Hepatocyte (in vitro differentiated cells): ENCODE measurements at regions not wholly inside any gene's neighbourhood (a gene's known extent, or its start where the extent isn't known, plus 50 kb on each side); places are given as distances from the start of the nearest gene placed in this dataset.

Experiments
- DNase-seq: peaks from one replicate; pipeline ENCODE4 v3.0.0-alpha.2; 2016; ENCODE audit warnings: low spot score
- H2AFZ ChIP-seq: fragments of 200-600 bp; sonication (generic); 2 replicates; pipeline ENCODE4 v1.6.0; 2016; ENCODE audit warnings: antibody characterized with exemption, mild to moderate bottlenecking
- H3K27ac ChIP-seq: fragments of 200-600 bp; sonication (generic); 2 replicates; pipeline ENCODE4 v1.5.1; 2016; ENCODE audit warnings: mild to moderate bottlenecking
- H3K27me3 ChIP-seq: fragments of 200-600 bp; sonication (generic); 2 replicates; pipeline ENCODE4 v1.6.1; 2016
- H3K36me3 ChIP-seq: fragments of 200-600 bp; sonication (generic); replicated peaks from 2 replicates; pipeline ENCODE4 v1.5.1; 2016; ENCODE audit warnings: low read depth; ENCODE audit not compliant: insufficient read depth
- H3K4me1 ChIP-seq: fragments of 200-600 bp; sonication (generic); 2 replicates; pipeline ENCODE4 v1.5.1; 2016; ENCODE audit warnings: mild to moderate bottlenecking, moderate library complexity; ENCODE audit not compliant: insufficient read depth
- H3K4me2 ChIP-seq: fragments of 200-600 bp; sonication (generic); 2 replicates; pipeline ENCODE4 v1.6.0; 2016
- H3K4me3 ChIP-seq: fragments of 200-600 bp; sonication (generic); 2 replicates; pipeline ENCODE4 v1.5.1; 2016; ENCODE audit warnings: mild to moderate bottlenecking
- H3K79me2 ChIP-seq: fragments of 200-600 bp; sonication (generic); 2 replicates; pipeline ENCODE4 v1.6.0; 2017; ENCODE audit warnings: mild to moderate bottlenecking
- H3K9me2 ChIP-seq: fragments of 200-600 bp; sonication (generic); replicated peaks from 2 replicates; pipeline ENCODE4 v1.6.0; 2017; ENCODE audit warnings: mild to moderate bottlenecking; ENCODE audit not compliant: insufficient read depth
- H3K9me3 ChIP-seq: fragments of 200-600 bp; sonication (generic); 2 replicates; pipeline ENCODE4 v1.5.1; 2016; ENCODE audit warnings: low read depth, mild to moderate bottlenecking
- H4K20me1 ChIP-seq: fragments of 200-600 bp; sonication (generic); 2 replicates; pipeline ENCODE4 v1.6.0; 2016; ENCODE audit warnings: mild to moderate bottlenecking; ENCODE audit not compliant: insufficient read depth, poor library complexity, severe bottlenecking
- EZH2 ChIP-seq: fragments of 200-600 bp; sonication (generic); IDR thresholded peaks from 2 replicates; pipeline ENCODE4 v1.6.1; 2016; ENCODE audit warnings: antibody characterized with exemption, mild to moderate bottlenecking, borderline replicate concordance
- EZH2phosphoT487 ChIP-seq: fragments of 200-600 bp; sonication (generic); IDR thresholded peaks from one replicate; pipeline ENCODE4 v1.6.1; 2018; ENCODE audit warnings: antibody characterized with exemption, mild to moderate bottlenecking, low read depth, moderate library complexity; ENCODE audit not compliant: unreplicated experiment, severe bottlenecking
- whole genome bisulfite sequencing: methylation state at CpG from one replicate; pipeline ENCODE4 v1.1.6; 2016; ENCODE audit warnings: low lambda C conversion rate; ENCODE audit errors: missing lambda C conversion rate; 5-methylcytosine and 5-hydroxymethylcytosine counted together
- TF ChIP-seq, protein P1 (sequence below): fragments of 200-600 bp; sonication (generic); IDR thresholded peaks from 2 replicates; pipeline ENCODE4 v1.5.1; 2016; ENCODE audit warnings: antibody characterized with exemption, mild to moderate bottlenecking; ENCODE audit not compliant: poor library complexity

DNA sequence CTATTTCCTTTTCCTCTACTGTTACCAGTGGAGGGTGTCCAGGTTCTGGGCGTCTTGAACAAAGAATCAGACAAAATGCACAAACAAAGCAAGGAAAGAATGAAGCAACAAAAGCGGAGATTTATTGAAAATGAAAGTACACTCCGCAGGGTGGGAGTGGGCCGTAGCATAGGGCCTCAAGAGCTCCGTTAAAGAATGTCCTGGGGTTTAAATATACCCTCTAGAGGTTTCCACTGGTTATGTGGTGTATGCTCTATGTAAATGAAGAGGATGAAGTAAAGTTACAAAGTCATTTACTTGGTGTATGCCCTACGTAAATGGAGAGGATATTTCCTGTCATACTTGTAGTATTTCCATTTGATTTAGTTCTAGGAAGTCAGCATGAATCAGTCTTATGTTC lies 113.5 kb upstream of the MRPS30 start:
- Histone ChIP-seq H4K20me1 (no peaks in the 10 kb centered on the region), H3K9me3 (no peaks in the 10 kb centered on the region), H3K4me1 (no peaks in the 10 kb centered on the region), H3K36me3 (no peaks in the 10 kb centered on the region), H3K27ac (no peak overlapping the region), H3K4me3 (no peak overlapping the region), H3K4me2 (no peak overlapping the region), H3K9me2 (no peaks in the 10 kb centered on the region), H3K27me3 (no peaks in the 10 kb centered on the region), H3K79me2 (no peaks in the 10 kb centered on the region), H2AFZ (no peak overlapping the region)
- no peak for DNase-seq
- WGBS, result 90% methylated on average over 6 of the region's 6 CpGs
- TF ChIP-seq EZH2, result no peak
- TF ChIP-seq, protein P1, sequence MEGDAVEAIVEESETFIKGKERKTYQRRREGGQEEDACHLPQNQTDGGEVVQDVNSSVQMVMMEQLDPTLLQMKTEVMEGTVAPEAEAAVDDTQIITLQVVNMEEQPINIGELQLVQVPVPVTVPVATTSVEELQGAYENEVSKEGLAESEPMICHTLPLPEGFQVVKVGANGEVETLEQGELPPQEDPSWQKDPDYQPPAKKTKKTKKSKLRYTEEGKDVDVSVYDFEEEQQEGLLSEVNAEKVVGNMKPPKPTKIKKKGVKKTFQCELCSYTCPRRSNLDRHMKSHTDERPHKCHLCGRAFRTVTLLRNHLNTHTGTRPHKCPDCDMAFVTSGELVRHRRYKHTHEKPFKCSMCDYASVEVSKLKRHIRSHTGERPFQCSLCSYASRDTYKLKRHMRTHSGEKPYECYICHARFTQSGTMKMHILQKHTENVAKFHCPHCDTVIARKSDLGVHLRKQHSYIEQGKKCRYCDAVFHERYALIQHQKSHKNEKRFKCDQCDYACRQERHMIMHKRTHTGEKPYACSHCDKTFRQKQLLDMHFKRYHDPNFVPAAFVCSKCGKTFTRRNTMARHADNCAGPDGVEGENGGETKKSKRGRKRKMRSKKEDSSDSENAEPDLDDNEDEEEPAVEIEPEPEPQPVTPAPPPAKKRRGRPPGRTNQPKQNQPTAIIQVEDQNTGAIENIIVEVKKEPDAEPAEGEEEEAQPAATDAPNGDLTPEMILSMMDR, result no peak
- TF ChIP-seq EZH2phosphoT487, result no peak

DNA sequence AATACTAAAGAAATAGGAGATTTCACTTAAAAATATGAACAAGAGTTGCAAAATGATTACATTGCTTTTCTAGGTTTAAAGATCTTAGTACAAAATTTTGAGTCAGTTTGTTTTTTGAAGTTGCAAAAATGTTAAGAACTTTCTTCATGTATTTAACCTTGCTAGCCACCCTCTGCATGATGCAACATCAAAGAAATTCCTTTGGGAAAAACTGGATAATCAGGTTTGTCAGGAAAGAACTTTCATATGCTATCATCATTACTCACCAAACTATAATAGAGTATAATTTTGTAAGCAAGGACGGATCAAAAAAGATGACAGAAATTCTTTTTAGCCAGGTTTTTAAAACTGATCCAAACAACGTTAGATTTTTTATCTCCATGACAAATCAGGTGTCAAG lies 116.9 kb upstream of the MRPS30 start:
- H2AFZ ChIP-seq, result no peak overlapping the region
- H3K4me2 ChIP-seq, result no peak overlapping the region

DNA sequence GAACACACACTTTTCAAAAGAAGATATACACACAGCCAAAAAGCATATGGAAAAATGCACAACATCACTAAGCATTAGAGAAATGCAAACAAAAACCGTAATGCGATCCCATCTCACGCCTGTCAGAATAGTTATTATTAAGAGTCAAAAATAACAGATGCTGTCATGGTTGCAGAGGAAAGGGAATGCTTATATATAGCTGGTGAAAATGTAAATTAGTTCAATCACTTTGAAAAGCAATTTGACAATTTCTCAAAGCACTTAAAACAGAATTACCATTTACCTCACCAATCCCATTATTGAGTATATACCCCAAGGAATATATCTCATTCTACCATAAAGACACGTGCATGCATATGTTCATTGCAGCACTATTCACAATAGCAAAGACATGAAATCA lies 126.8 kb upstream of the MRPS30 start:
- no peaks in the 10 kb centered on the region for H3K9me3 ChIP-seq
- H3K4me1 ChIP-seq, result no peaks in the 10 kb centered on the region
- H3K36me3 ChIP-seq, result no peaks in the 10 kb centered on the region
- no peak overlapping the region for H3K27ac ChIP-seq
- H4K20me1 ChIP-seq, result no peaks in the 10 kb centered on the region
- 84% methylated on average over 4 of the region's 4 CpGs for WGBS
- H3K4me3 ChIP-seq, result no peak overlapping the region
- H3K27me3 ChIP-seq, result no peaks in the 10 kb centered on the region
- no peak overlapping the region for H3K4me2 ChIP-seq
- H3K9me2 ChIP-seq, result no peaks in the 10 kb centered on the region
- no peak for DNase-seq
- H3K79me2 ChIP-seq, result no peaks in the 10 kb centered on the region
- TF ChIP-seq EZH2phosphoT487 (no peak), EZH2 (no peak)
- TF ChIP-seq, protein P1, result no peak
- H2AFZ ChIP-seq, result no peak overlapping the region

More for the DNA sequence above, 116.9 kb upstream of the MRPS30 start:
- H3K27ac ChIP-seq, result no peak overlapping the region
- H3K9me2 ChIP-seq, result no peaks in the 10 kb centered on the region
- no peaks in the 10 kb centered on the region for H4K20me1 ChIP-seq
- no peak for DNase-seq
- WGBS, result 65% methylated on average over 2 of the region's 2 CpGs
- H3K27me3 ChIP-seq, result no peaks in the 10 kb centered on the region
- H3K36me3 ChIP-seq, result no peaks in the 10 kb centered on the region
- TF ChIP-seq EZH2phosphoT487, result no peak
- TF ChIP-seq, protein P1, result no peak
- H3K4me1 ChIP-seq, result no peaks in the 10 kb centered on the region
- H3K79me2 ChIP-seq, result no peaks in the 10 kb centered on the region
- H3K9me3 ChIP-seq, result no peaks in the 10 kb centered on the region
- H3K4me3 ChIP-seq, result no peak overlapping the region

DNA sequence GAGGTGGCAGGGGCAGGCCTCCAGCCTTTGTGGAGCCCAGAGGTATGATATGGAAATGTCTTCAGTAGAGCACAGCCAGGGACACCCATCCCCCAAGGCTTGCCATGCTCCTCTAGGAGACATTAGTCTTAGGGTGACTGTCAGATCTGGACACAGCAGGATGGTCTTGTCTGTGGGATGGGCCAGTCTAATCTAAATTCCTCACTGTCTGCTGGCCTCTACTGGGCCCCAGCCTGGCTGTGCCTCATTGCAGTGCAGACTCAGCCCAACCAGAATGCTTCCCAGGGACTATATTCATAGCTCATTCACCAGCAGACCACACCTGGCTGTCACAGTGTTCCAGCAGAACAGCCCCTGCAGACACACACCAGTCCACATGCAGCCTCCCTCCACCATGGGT lies 129.5 kb upstream of the MRPS30 start:
- no peaks in the 10 kb centered on the region for H3K27me3 ChIP-seq
- H3K27ac ChIP-seq, result no peak overlapping the region
- H4K20me1 ChIP-seq, result no peaks in the 10 kb centered on the region
- no peaks in the 10 kb centered on the region for H3K4me1 ChIP-seq
- no peaks in the 10 kb centered on the region for H3K79me2 ChIP-seq
- H3K4me3 ChIP-seq, result no peak overlapping the region
- H3K4me2 ChIP-seq, result no peak overlapping the region
- H3K36me3 ChIP-seq, result no peaks in the 10 kb centered on the region
- TF ChIP-seq EZH2phosphoT487, result no peak
- TF ChIP-seq EZH2, result no peak
- TF ChIP-seq, protein P1, result no peak
- DNase-seq, result no peak
- H3K9me2 ChIP-seq, result no peaks in the 10 kb centered on the region
- H2AFZ ChIP-seq, result no peak overlapping the region
- H3K9me3 ChIP-seq, result no peaks in the 10 kb centered on the region
